DMS153 (cell line): ENCODE measurements at regions not wholly inside any gene's neighbourhood (a gene's known extent, or its start where the extent isn't known, plus 50 kb on each side); places are given as distances from the start of the nearest gene placed in this dataset.
"Not testable (repeated sequence)": the region's sequence is repeated elsewhere in the genome, so short reads cannot be mapped to it uniquely, and the experiment has no call there.

Experiments used
- DNase-seq: peaks from one replicate; lab custom pipeline; 2025; lab: John Stamatoyannopoulos, UW

DNA sequence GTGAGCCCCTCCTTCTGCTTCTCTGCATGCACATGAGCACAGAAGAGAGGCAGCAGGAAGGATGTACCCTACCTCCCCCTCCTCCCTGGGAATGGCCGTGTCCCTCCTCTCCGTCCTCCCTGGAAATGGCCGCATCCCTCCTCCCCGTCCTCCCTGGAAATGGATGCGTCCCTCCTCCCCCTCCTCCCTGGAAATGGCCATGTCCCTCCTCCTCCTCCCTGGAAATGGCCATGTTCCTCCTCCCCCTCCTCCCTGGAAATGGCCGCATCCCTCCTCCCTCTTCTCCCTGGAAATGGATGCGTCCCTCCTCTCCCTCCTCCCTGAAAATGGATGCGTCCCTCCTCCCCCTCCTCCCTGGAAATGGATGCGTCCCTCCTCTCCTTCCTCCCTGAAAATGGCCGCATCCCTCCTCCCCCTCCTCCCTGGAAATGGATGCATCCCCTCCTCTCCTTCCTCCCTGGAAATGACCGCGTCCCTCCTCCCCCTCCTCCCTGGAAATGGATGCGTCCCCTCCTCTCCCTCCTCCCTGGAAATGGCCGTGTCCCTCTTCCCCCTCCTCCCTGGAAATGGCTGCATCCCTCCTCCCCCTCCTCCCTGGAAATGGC lies 428.6 kb downstream of the AACS start:
- no peak for DNase-seq

- no peak for DNase-seq
Observed at GRCh38 chr12:125503128-125503527, 437.9 kb downstream of the AACS start.

DNA sequence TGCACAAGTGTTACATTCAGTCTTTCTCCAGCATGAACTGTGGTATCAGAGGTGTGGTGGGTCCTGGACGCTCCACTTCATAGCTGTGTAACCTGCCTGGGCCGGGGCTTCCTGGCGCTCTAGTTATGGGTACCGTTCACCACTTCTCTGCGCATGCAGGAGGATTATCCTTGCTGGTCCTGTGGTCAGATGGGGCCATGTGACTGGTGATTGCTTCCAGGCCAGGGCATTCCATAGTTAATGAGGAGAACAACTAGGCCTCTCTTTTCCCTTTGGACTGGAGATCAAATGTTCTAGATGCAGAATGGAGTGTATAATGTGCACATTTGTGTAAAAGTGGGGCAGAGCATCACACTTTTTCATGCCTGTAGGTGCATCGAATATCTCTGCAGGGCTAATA lies 444.0 kb downstream of the AACS start:
- DNase-seq, result no peak

- no peak for DNase-seq
Observed at GRCh38 chr12:125512541-125513298, 447.5 kb downstream of the AACS start.

GRCh38 chr12:125515887-125516286 lies 450.7 kb downstream of the AACS start:
- no peak for DNase-seq

- no peak for DNase-seq
Observed at GRCh38 chr12:125518074-125518473, 452.8 kb downstream of the AACS start.

DNA sequence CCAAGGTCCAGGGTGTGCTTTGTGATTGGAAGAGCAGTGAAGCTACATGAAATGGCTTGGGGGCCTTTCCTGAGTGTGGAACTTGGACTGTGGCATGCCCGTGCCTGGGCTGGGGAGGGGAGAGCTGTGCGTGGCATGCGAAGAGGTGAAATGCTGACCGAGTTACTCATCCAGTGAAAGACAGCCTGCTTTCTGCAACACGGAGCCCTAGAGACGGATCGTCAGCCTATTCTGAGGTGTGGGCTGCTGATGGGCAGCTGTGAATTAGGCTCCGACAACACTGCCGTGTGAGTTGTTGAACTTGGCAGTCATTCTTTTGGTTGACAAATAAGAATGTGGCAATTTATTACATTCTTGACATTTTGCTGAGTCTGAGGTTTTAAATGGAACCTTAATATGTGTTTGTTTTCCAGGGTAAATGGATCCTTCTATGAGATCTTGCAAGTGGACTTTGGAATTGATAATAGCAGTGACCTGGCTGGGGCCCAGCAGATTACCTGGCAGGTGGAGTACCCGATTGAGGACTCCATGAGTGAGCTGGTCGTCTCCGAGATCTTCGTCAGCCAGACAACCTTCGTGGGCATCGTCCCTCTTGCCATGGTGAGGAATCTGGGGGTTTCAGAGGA lies 453.9 kb downstream of the AACS start:
- no peak for DNase-seq

DNA sequence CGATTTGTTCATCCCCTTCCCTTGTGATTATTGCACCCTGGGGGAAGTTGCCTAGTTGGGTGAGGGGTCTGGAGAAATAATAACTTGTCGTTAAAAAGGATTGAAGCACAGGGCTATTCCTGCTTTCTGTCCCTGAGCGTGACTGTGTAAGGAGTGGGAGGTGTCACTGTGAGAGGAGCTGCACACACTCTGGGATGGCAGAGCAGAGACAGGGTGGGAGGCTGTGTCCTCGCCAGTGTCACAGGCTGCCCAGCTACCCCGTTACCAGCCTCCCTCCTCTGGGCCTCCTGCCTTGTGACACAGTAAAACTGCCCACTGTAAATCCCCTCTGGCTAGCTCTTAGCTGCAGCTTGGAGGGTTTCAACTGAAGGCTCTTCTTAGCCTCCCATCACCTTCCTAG lies 460.6 kb downstream of the AACS start:
- no peak for DNase-seq

- no peak for DNase-seq
Observed at GRCh38 chr12:125528281-125528680, 463.0 kb downstream of the AACS start.

- no peak for DNase-seq
Observed at GRCh38 chr12:125530201-125530600, 465.0 kb downstream of the AACS start.

- no peak for DNase-seq
Observed at GRCh38 chr12:125530876-125531275, 465.6 kb downstream of the AACS start.

- no peak for DNase-seq
Observed at GRCh38 chr12:125531574-125531973, 466.3 kb downstream of the AACS start.

- peak; percentile 7 for DNase-seq
Observed at GRCh38 chr12:125533434-125534029, 468.3 kb downstream of the AACS start.

GRCh38 chr12:125538401-125539199 lies 473.4 kb downstream of the AACS start:
- no peak for DNase-seq

DNA sequence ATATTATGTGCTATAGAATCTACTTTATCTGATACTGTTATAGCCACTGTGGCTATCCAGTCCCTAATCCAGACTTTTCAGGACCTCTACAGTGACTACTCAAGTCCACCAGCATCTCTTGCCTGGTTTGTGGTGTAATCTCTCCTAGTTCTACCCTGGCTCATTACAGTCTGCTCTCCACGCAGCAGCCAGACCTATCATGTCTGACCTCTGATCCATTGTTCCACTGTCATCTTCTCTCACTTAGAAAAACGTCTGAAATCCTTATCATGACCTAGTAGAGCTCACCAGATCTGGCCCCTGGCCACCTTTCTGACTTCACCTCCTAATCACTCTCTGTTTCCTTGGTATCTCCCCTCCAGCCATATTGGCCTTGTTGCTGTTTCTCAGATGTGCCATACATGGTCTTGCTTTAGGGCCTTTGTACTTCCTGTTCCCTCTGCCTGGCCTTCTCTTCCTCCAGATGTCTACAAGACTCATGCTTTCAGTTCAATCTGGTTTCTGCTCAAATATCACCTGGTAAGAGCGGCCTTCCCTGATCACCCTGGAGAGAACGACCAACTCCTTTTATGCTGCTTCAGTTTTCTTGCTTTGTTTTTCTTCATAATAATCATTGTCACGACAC lies 475.5 kb downstream of the AACS start:
- no peak for DNase-seq

DNA sequence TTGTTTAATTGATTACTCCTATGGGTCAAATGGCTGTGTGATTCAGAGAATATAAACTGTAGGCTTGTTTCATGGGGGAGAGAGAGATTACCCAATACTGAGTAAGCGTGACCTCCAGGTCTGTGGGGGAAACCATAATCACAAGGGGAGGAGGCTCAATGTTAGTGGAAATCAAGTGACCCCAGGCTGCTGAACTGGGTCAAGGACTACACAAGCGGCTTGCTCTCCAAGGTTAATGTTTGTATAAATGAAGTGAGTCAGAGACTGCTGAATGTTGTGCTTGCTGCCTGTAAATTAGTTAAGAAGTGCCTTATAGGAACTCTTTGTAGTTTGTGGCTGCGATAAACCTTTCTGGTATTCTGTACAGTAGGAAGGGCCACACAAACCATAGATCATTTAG lies 479.7 kb downstream of the AACS start:
- no peak for DNase-seq

DNA sequence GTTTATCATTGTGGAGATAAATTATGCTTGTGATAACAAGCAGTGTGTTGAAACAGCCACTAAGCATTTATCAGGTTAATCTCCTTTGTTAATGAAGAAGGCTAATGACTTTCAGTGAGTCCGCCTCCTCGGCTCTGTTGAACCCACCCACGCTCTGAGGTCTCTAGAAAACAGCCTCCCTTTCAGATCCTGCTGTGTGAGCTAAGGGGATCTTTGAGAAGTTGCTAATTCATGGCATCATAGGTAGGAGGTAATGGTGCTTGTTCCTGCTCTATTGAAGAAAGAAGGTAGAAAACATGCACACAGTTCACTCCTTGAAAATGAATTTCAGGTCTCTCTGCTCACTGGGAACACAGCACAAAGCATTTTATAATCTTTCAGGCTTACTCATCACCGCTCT lies 483.9 kb downstream of the AACS start:
- DNase-seq, result no peak

- no peak for DNase-seq
Observed at GRCh38 chr12:125549836-125550235, 484.6 kb downstream of the AACS start.

GRCh38 chr12:125552295-125552694 lies 487.1 kb downstream of the AACS start:
- DNase-seq, result no peak

DNA sequence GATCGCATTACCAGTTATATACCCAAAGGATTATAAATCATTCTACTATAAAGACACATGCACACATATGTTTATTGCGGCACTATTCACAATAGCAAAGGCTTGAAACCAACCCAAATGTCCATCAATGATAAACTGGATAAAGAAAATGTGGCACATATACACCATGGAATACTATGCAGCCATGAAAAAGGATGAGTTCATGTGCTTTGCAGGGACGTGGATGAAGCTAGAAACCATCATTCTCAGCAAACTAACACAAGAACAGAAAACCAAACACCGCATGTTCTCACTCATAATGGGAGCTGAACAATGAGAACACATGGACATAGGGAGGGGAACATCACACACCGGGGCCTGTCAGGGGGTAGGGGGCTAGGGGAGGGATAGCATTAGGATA lies 495.8 kb downstream of the AACS start:
- not testable (repeated sequence) for DNase-seq

DNA sequence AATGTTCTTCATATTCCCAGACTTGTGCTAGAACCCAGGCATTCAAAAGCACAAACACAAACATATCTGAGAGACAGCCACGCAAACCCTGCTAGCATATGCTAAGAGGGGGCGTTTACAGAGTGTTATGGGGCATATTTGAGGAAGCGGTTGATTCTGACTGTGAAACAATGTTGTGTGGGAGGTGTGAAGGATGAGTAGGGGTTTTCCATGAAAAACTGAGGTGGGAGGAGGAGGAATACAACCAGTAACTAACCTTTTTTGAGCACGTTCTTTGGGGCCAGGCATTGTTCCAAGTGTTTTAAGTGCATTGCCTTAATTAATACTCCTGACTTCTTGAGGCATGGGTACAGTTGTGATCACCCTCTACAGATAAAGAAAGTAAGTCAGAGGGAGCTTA lies 499.5 kb downstream of the AACS start:
- DNase-seq, result no peak

DNA sequence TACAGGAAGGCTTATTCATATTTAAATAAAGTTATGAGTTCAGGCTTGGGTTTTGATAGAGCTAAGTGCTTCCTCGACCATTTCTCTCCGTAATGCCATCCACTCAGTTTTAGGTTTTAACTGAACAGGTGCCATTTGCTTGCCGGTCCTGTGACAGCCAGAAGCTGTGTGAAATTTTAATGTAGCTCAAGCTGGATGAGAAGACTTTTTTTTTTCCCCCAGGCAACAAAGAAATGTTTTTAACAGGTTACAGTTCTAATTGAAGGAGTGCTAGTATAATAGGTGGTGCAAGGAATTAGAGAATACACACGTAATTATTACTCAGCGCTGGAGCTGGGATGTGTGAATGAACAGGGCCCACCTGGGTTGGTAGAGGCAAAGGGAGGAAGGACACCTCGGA lies 502.3 kb downstream of the AACS start:
- no peak for DNase-seq
